Nephron (organoid): ENCODE measurements at regions not wholly inside any gene's neighbourhood (a gene's known extent, or its start where the extent isn't known, plus 50 kb on each side); places are given as distances from the start of the nearest gene placed in this dataset.

Experiments
- H3K27ac Mint-ChIP-seq, 3 experiments: 2 replicates each; pipeline ENCODE4 v1.8.0; 2020; ENCODE audit warnings: mixed read lengths in 3 of 3, mild to moderate bottlenecking in 2 of 3, moderate library complexity in 1 of 3
- H3K27me3 Mint-ChIP-seq: 2 replicates; pipeline ENCODE4 v1.8.0; 2021; ENCODE audit warnings: low read depth, mild to moderate bottlenecking, moderate library complexity, mixed read lengths
- H3K36me3 Mint-ChIP-seq: 2 replicates; pipeline ENCODE4 v1.8.0; 2020; ENCODE audit warnings: low read depth, mixed read lengths
- H3K4me1 Mint-ChIP-seq: 2 replicates; pipeline ENCODE4 v1.8.0; 2020; ENCODE audit warnings: mixed read lengths
- H3K4me3 Mint-ChIP-seq, 3 experiments: 2 replicates each; pipeline ENCODE4 v1.8.0; 2020; ENCODE audit warnings: mild to moderate bottlenecking in 3 of 3, mixed read lengths in 3 of 3, moderate library complexity in 2 of 3
- H3K9me3 Mint-ChIP-seq: 2 replicates; pipeline ENCODE4 v1.8.0; 2020; ENCODE audit warnings: mixed read lengths
- TF ChIP-seq, protein P1 (sequence below), 3 experiments: fragments of 200-600 bp; sonication (generic); IDR thresholded peaks; one replicate each; pipeline ENCODE4 v1.5.0; 2021; ENCODE audit warnings: antibody characterized with exemption in 3 of 3; ENCODE audit not compliant: unreplicated experiment in 3 of 3

DNA sequence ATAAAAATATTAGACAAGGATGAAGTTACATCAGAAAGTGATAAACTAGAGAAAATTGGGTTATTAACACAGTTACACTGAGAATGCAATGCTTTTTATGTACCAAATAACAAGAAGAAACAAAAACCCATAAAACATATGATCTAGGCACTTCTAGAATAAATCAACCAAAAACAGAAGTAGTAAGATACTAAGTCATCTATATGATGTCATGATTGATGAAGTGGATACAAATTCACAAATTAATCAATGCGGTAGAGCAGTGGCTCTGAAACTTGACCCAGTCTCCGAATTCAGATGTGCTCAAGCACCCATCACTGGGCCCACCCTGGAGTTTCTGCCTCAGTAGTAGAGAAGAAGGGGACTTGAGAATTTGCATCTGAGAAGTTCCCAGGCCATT, 112.1 kb upstream of the SSTR4 start:
- TF ChIP-seq, protein P1, sequence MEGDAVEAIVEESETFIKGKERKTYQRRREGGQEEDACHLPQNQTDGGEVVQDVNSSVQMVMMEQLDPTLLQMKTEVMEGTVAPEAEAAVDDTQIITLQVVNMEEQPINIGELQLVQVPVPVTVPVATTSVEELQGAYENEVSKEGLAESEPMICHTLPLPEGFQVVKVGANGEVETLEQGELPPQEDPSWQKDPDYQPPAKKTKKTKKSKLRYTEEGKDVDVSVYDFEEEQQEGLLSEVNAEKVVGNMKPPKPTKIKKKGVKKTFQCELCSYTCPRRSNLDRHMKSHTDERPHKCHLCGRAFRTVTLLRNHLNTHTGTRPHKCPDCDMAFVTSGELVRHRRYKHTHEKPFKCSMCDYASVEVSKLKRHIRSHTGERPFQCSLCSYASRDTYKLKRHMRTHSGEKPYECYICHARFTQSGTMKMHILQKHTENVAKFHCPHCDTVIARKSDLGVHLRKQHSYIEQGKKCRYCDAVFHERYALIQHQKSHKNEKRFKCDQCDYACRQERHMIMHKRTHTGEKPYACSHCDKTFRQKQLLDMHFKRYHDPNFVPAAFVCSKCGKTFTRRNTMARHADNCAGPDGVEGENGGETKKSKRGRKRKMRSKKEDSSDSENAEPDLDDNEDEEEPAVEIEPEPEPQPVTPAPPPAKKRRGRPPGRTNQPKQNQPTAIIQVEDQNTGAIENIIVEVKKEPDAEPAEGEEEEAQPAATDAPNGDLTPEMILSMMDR (IDR thresholded peaks at IDR 0.05; ENCODE audit: unreplicated experiment in 3 of 3), result no peak
- Mint-ChIP-seq H3K4me3 (no peak overlapping the region), H3K36me3 (no peaks in the 10 kb centered on the region), H3K4me1 (peaks cover 26% of the 10 kb centered on the region), H3K27ac (no peak overlapping the region), H3K27me3 (peaks cover 9% of the 10 kb centered on the region), H3K9me3 (no peaks in the 10 kb centered on the region)

DNA sequence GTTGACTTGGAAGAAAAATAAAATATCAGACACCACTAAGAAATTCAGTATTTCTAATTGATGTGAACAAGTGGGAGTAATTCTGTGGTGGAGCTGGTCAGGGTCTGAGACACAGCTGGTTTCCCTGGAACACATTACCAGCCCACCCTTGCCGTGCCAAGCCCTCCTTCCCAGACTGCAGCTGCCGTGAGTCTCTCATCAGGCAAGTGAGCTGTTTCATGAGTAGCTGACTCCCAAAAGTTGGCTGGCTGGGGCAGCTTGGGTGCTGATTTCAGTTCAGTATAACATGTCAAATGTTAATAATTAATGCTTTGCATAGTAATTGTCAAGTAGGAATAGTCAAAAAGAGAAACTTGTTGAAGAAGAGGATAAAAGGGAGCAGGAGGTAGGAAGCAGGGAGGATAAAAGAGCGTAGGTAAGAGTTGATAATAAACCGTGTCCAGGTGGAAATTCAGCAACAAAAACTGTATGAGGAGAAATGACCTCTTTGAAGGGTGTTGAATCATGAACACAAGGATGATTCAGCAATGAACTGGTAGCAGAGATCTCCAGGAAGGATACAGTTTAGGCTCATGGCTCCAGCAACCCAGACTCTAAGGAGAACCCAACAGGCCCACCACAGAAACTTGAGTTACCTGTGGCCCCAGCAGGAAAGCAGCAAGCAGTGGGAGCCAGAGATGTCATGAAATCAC, 110.9 kb upstream of the SSTR4 start:
- TF ChIP-seq, protein P1 (IDR thresholded peaks at IDR 0.05; ENCODE audit: unreplicated experiment in 3 of 3), result no peak
- Mint-ChIP-seq H3K9me3 (no peaks in the 10 kb centered on the region), H3K36me3 (no peaks in the 10 kb centered on the region), H3K4me3 (peak overlapping the region in 1 of 3 experiments; percentile 53), H3K27ac (peak overlapping the region; percentile 75 to 77 (median 76)), H3K4me1 (peaks cover 26% of the 10 kb centered on the region), H3K27me3 (peaks cover 9% of the 10 kb centered on the region)

DNA sequence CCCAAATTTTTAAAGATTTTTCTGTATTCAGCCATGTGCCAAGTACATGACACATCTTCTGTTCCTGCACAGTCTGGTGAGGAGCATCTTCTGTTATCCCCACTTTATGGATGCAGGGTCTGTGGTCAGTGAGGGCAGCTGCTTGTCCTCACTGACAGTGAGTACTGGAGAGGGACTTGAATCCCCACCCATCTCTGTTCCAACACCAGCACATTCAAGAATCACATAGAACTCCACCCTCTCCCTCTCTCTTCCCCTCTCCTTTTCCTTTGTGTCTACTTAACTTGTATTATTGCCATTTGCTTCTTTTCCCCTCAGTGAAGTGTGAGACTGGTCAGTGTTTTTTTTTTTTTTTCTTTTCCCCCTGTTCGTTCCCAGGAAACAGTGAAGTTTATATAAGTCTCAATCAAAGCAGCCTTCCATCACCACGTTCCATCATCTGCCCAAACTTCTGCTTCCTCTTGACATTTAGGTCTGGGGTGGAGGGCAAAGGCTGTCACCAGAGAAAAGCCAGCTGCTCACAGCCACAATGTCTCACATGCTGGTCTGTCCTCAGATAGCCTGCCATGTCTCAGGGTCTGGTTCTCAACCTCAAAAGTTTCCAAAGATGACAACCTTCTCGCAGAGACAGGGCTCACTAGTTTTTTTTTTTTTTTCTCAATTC, 110.0 kb upstream of the SSTR4 start:
- no peaks in the 10 kb centered on the region for H3K9me3 Mint-ChIP-seq
- no peak overlapping the region for H3K4me3 Mint-ChIP-seq
- H3K27ac Mint-ChIP-seq, result peak overlapping the region in 2 of 3 experiments; percentile 2 to 17
- TF ChIP-seq, protein P1 (IDR thresholded peaks at IDR 0.05; ENCODE audit: unreplicated experiment in 3 of 3), result no peak
- H3K4me1 Mint-ChIP-seq, result peaks cover 26% of the 10 kb centered on the region
- peaks cover 9% of the 10 kb centered on the region for H3K27me3 Mint-ChIP-seq
- no peaks in the 10 kb centered on the region for H3K36me3 Mint-ChIP-seq

DNA sequence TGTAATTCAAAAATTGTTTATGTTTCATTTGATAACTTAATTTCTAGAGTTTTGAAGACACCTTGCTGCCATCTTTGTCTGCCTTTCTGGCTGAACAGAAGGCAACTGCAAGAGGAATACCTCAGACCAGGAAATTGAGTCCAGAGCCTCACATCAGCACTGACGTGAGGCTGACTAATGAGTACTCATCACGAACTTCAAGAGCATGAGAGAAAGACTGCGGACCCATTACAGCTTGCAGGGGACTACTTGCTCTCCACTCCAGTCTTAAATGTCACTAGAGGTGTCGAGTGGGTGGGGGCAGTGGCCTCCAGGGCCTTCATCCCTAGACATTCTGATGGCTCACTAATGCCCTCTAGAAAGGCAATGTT, 109.5 kb upstream of the SSTR4 start:
- H3K36me3 Mint-ChIP-seq, result no peaks in the 10 kb centered on the region
- no peaks in the 10 kb centered on the region for H3K9me3 Mint-ChIP-seq
- H3K4me3 Mint-ChIP-seq, result no peak overlapping the region
- peaks cover 26% of the 10 kb centered on the region for H3K4me1 Mint-ChIP-seq
- no peak overlapping the region for H3K27ac Mint-ChIP-seq
- H3K27me3 Mint-ChIP-seq, result peaks cover 9% of the 10 kb centered on the region
- TF ChIP-seq, protein P1 (IDR thresholded peaks at IDR 0.05; ENCODE audit: unreplicated experiment in 3 of 3), result no peak

DNA sequence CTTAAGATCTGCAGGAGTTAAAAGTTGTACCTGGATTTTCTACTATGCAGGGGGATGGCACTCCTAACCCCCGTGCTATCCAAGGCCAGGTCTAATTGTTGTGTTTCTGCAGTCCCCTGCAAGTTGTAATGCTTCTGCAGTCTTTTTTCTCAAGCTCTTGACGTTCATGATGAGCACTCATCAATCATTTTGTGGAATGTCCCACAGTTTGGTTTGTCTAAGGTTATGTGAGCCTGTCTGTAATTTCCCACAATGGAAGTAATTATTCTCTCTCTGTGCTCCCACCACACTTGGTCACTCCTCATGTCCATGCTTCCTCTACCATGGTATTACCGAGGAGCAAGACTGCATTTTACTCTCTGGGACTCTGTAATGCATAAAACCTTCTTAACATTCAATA, 107.6 kb upstream of the SSTR4 start:
- Mint-ChIP-seq H3K9me3 (no peaks in the 10 kb centered on the region), H3K27ac (no peak overlapping the region), H3K4me1 (peaks cover 20% of the 10 kb centered on the region), H3K4me3 (no peak overlapping the region), H3K27me3 (peaks cover 9% of the 10 kb centered on the region), H3K36me3 (no peaks in the 10 kb centered on the region)
- TF ChIP-seq, protein P1 (IDR thresholded peaks at IDR 0.05; ENCODE audit: unreplicated experiment in 3 of 3), result no peak

DNA sequence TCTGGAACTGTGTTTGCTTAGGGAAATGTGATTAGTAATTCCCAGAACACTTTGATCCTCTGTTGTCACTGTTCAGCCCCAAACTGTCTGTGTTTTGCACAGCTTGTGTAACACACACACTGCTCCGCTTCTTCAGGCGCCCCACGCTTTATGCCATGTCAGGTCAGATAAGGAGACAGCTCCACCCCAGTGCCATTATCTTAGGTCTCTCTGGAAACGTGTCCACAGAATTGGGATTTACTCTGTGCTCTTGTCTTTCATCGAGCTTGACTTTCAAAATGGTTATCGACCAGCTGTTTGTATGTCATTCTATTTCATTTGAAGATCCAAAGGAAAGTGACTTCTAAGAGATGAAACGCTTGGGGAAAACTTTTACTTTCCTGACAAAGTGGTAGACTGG, 106.4 kb upstream of the SSTR4 start:
- Mint-ChIP-seq H3K4me3 (no peak overlapping the region), H3K9me3 (no peaks in the 10 kb centered on the region), H3K27ac (no peak overlapping the region)

More for the DNA sequence above, 106.4 kb upstream of the SSTR4 start:
- Mint-ChIP-seq H3K36me3 (no peaks in the 10 kb centered on the region), H3K4me1 (peaks cover 19% of the 10 kb centered on the region), H3K27me3 (peaks cover 9% of the 10 kb centered on the region)
- TF ChIP-seq, protein P1 (IDR thresholded peaks at IDR 0.05; ENCODE audit: unreplicated experiment in 3 of 3), result no peak
